Dermis microvascular lymphatic vessel endothelial cell (primary cell): ENCODE measurements at regions not wholly inside any gene's neighbourhood (a gene's known extent, or its start where the extent isn't known, plus 50 kb on each side); places are given as distances from the start of the nearest gene placed in this dataset.

ENCODE experiments used
- DNase-seq, 2 donors: peaks; one replicate each; pipeline versions ENCODE4 v3.0.0 to v3.0.0-alpha.2; 2010; ENCODE audit warnings: low read depth in 2 of 2

GRCh38 chr1:208419746-208420420 lies 175.7 kb upstream of the PLXNA2 start:
- DNase-seq, result no peak

- no peak for DNase-seq
Observed at GRCh38 chr1:208420696-208421095, 176.5 kb upstream of the PLXNA2 start.

- no peak for DNase-seq
Observed at GRCh38 chr1:208421486-208421885, 177.3 kb upstream of the PLXNA2 start.

GRCh38 chr1:208423526-208423925 lies 179.3 kb upstream of the PLXNA2 start:
- no peak for DNase-seq

GRCh38 chr1:208425096-208425495 lies 180.9 kb upstream of the PLXNA2 start:
- DNase-seq, result no peak

GRCh38 chr1:208430220-208430619 lies 186.0 kb upstream of the PLXNA2 start:
- DNase-seq, result no peak

- DNase-seq, result no peak
Observed at GRCh38 chr1:208431721-208432120, 187.5 kb upstream of the PLXNA2 start.

GRCh38 chr1:208432346-208432745 lies 188.2 kb upstream of the PLXNA2 start:
- no peak for DNase-seq

GRCh38 chr1:208433086-208433485 lies 188.9 kb upstream of the PLXNA2 start:
- peak in 1 of 2 donors; percentile 8 for DNase-seq

GRCh38 chr1:208433971-208434370 lies 189.8 kb upstream of the PLXNA2 start:
- no peak for DNase-seq

- peak in 1 of 2 donors; percentile 36 for DNase-seq
Observed at GRCh38 chr1:208437401-208437800, 193.2 kb upstream of the PLXNA2 start.

- DNase-seq, result no peak
Observed at GRCh38 chr1:208438112-208438699, 194.0 kb upstream of the PLXNA2 start.

- no peak for DNase-seq
Observed at GRCh38 chr1:208445758-208446203, 201.6 kb upstream of the PLXNA2 start.

- no peak for DNase-seq
Observed at GRCh38 chr1:208446271-208446691, 202.1 kb upstream of the PLXNA2 start.

- no peak for DNase-seq
Observed at GRCh38 chr1:208448425-208448824, 204.2 kb upstream of the PLXNA2 start.

- no peak for DNase-seq
Observed at GRCh38 chr1:208449951-208450350, 205.8 kb upstream of the PLXNA2 start.

GRCh38 chr1:208450958-208451357 lies 206.8 kb upstream of the PLXNA2 start:
- DNase-seq, result no peak

GRCh38 chr1:208455821-208456220 lies 211.6 kb upstream of the PLXNA2 start:
- DNase-seq, result peak in 1 of 2 donors; percentile 5

GRCh38 chr1:208456487-208456886 lies 212.3 kb upstream of the PLXNA2 start:
- no peak for DNase-seq

GRCh38 chr1:208460823-208461222 lies 216.6 kb upstream of the PLXNA2 start:
- no peak for DNase-seq

- peak in 1 of 2 donors; percentile 3 for DNase-seq
Observed at GRCh38 chr1:208461680-208462079, 217.5 kb upstream of the PLXNA2 start.

GRCh38 chr1:208462761-208463160 lies 218.6 kb upstream of the PLXNA2 start:
- no peak for DNase-seq

- DNase-seq, result no peak
Observed at GRCh38 chr1:208465266-208465665, 221.1 kb upstream of the PLXNA2 start.
